ENCODE measurements at regions not wholly inside any gene's neighbourhood (a gene's known extent, or its start where the extent isn't known, plus 50 kb on each side); places are given as distances from the start of the nearest gene placed in this dataset.

DNA sequence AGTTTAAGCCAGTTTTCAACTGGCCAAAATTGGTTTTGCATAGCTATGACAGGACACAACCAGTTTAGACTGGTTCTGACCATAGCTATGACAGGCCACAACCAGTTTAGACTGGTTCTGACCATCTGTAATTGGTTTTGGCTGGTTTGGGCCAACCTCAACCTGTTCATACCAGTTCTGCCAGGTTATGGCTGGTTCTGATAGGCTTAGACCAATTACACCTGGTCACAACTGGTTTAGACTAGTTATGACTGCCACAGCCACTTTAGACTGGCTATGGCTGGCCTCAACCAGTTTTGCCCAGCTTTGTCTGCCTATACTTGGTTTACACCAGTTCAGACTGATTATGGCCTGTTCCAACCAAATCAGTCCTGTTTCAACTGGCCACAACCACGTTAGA is 353.2 kb upstream of the CAMK1G start:
- DNase-seq (ENCODE audit: insufficient read length, low spot score) (no peak), FAIRE-seq (no peak)
- TF ChIP-seq, protein P1, sequence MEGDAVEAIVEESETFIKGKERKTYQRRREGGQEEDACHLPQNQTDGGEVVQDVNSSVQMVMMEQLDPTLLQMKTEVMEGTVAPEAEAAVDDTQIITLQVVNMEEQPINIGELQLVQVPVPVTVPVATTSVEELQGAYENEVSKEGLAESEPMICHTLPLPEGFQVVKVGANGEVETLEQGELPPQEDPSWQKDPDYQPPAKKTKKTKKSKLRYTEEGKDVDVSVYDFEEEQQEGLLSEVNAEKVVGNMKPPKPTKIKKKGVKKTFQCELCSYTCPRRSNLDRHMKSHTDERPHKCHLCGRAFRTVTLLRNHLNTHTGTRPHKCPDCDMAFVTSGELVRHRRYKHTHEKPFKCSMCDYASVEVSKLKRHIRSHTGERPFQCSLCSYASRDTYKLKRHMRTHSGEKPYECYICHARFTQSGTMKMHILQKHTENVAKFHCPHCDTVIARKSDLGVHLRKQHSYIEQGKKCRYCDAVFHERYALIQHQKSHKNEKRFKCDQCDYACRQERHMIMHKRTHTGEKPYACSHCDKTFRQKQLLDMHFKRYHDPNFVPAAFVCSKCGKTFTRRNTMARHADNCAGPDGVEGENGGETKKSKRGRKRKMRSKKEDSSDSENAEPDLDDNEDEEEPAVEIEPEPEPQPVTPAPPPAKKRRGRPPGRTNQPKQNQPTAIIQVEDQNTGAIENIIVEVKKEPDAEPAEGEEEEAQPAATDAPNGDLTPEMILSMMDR (IDR thresholded peaks at IDR 0.05; ENCODE audit: insufficient read depth, missing control alignments) = no peak

GRCh38 chr1:209231476-209232156 is 351.9 kb upstream of the CAMK1G start:
- TF ChIP-seq, protein P1 (IDR thresholded peaks at IDR 0.05; ENCODE audit: insufficient read depth, missing control alignments) = no peak
- FAIRE-seq (no peak), DNase-seq (ENCODE audit: insufficient read length, low spot score) (no peak)

GRCh38 chr1:209232197-209232596 is 351.3 kb upstream of the CAMK1G start:
- FAIRE-seq (no peak), DNase-seq (ENCODE audit: insufficient read length, low spot score) (no peak)
- TF ChIP-seq, protein P1 (IDR thresholded peaks at IDR 0.05; ENCODE audit: insufficient read depth, missing control alignments) = no peak

GRCh38 chr1:209232759-209233158 is 350.8 kb upstream of the CAMK1G start:
- DNase-seq (ENCODE audit: insufficient read length, low spot score) (no peak), FAIRE-seq (no peak)
- TF ChIP-seq, protein P1 (IDR thresholded peaks at IDR 0.05; ENCODE audit: insufficient read depth, missing control alignments) = no peak

GRCh38 chr1:209235166-209235565 is 348.3 kb upstream of the CAMK1G start:
- DNase-seq (ENCODE audit: insufficient read length, low spot score) (no peak), FAIRE-seq (no peak)
- TF ChIP-seq, protein P1 (IDR thresholded peaks at IDR 0.05; ENCODE audit: insufficient read depth, missing control alignments) = no peak

- TF ChIP-seq, protein P1 (IDR thresholded peaks at IDR 0.05; ENCODE audit: insufficient read depth, missing control alignments) = no peak
- DNase-seq (ENCODE audit: insufficient read length, low spot score) = no peak
- no peak for FAIRE-seq
These were observed 345.2 kb upstream of the CAMK1G start for GRCh38 chr1:209238356-209238755.

DNA sequence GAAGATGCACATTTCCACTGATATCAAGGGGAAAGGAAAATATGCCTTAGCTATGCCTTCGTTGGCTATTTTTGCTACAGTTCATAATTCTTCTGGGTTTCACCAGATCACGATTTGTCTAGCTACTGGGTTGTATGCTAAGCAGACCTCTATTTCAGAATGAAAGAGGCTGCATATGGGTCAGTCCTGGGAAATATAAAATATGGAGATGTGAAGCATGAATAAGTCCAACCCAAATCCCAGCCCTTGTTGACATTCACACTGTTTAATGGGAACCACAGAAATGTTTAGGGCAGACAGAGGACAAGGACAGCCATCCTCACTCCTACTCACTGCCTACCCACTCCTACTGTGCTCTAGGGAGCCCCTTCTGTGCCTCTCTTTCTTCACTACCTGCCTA is 343.2 kb upstream of the CAMK1G start:
- TF ChIP-seq, protein P1 (IDR thresholded peaks at IDR 0.05; ENCODE audit: insufficient read depth, missing control alignments) = no peak
- FAIRE-seq = no peak
- no peak for DNase-seq (ENCODE audit: insufficient read length, low spot score)
